GM12874 (cell line): ENCODE measurements at regions not wholly inside any gene's neighbourhood (a gene's known extent, or its start where the extent isn't known, plus 50 kb on each side); places are given as distances from the start of the nearest gene placed in this dataset.

Source experiments
- CTCF ChIP-seq: IDR thresholded peaks from 2 replicates; pipeline ENCODE4 v1.5.1; 2011; ENCODE audit warnings: low read depth, mild to moderate bottlenecking, control low read depth, low read length, moderate library complexity; ENCODE audit not compliant: insufficient read depth

GRCh38 chr2:126802774-126803433, 95.8 kb upstream of the TEX51 start:
- no peak for TF ChIP-seq CTCF

- TF ChIP-seq CTCF, result no peak
Observed at GRCh38 chr2:126803434-126803775, 95.3 kb upstream of the TEX51 start.

- TF ChIP-seq CTCF, result no peak
Observed at GRCh38 chr2:126804347-126804746, 94.3 kb upstream of the TEX51 start.

GRCh38 chr2:126808929-126809328, 89.8 kb upstream of the TEX51 start:
- no peak for TF ChIP-seq CTCF

GRCh38 chr2:126809340-126809739, 89.3 kb upstream of the TEX51 start:
- TF ChIP-seq CTCF, result no peak

- no peak for TF ChIP-seq CTCF
Observed at GRCh38 chr2:126810001-126810400, 88.7 kb upstream of the TEX51 start.

- TF ChIP-seq CTCF, result no peak
Observed at GRCh38 chr2:126811101-126811500, 87.6 kb upstream of the TEX51 start.
